ENCODE measurements at regions not wholly inside any gene's neighbourhood (a gene's known extent, or its start where the extent isn't known, plus 50 kb on each side); places are given as distances from the start of the nearest gene placed in this dataset.

DNA sequence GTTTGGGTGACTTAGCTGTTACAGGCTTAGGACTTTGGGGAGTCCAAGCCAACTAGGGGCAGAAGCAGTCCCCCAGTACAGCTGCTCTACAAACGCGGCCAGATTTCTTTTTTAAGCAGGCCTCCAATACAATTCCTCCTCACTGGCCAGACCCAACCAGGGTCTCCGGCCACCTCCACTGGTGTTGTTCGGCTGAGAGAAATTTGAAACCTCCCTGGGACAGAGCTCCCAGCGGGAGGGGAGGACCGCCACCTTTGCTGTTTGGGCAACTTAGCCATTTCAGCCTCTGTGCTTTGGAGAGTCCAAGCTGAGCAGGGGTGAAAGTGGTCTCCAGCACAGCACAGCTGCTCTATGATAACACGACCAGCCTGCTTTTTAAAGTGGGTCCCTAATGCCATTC, 59.4 kb upstream of the KHDRBS2 start:
- TF ChIP-seq MAZ (CRISPR knock-in tag; conservative IDR thresholded peaks at IDR 0.05 in 1 of 2, IDR thresholded peaks at IDR 0.05 in 1 of 2) (no peak), NFIX (CRISPR knock-in tag; IDR thresholded peaks at IDR 0.05; ENCODE audit: low read depth) (no peak)

Data from K562 (cell line).